ENCODE measurements at regions not wholly inside any gene's neighbourhood (a gene's known extent, or its start where the extent isn't known, plus 50 kb on each side); places are given as distances from the start of the nearest gene placed in this dataset.
A peak's percentile ranks its signal among the peaks of the same experiment; 100 is the strongest.
"Not testable (repeated sequence)": the region's sequence is repeated elsewhere in the genome, so short reads cannot be mapped to it uniquely, and the experiment has no call there.

- TF ChIP-seq CTCF (IDR thresholded peaks at IDR 0.05; ENCODE audit: low read depth, low read length, missing control alignments) = no peak
- no peak overlapping the region for H3K4me3 ChIP-seq (replicated peaks; ENCODE audit: low read depth, low read length)
- DNase-seq (ENCODE audit: extremely low read depth, low read depth) = no peak
Observed at GRCh38 chr2:221997683-221998082, 301.1 kb downstream of the PAX3 start.

- TF ChIP-seq CTCF (IDR thresholded peaks at IDR 0.05; ENCODE audit: low read depth, low read length, missing control alignments) = no peak
- no peak overlapping the region for H3K4me3 ChIP-seq (replicated peaks; ENCODE audit: low read depth, low read length)
- DNase-seq (ENCODE audit: extremely low read depth, low read depth) = peak; percentile 85
Observed at GRCh38 chr2:221997100-221997499, 301.7 kb downstream of the PAX3 start.

- no peak overlapping the region for H3K4me3 ChIP-seq (replicated peaks; ENCODE audit: low read depth, low read length)
- TF ChIP-seq CTCF (IDR thresholded peaks at IDR 0.05; ENCODE audit: low read depth, low read length, missing control alignments) = no peak
- DNase-seq (ENCODE audit: extremely low read depth, low read depth) = no peak
Observed at GRCh38 chr2:221994926-221995325, 303.9 kb downstream of the PAX3 start.

- DNase-seq (ENCODE audit: extremely low read depth, low read depth); H3K4me3 ChIP-seq (replicated peaks; ENCODE audit: low read depth, low read length): not testable (repeated sequence)
Observed at GRCh38 chr2:221984376-221984775, 314.4 kb downstream of the PAX3 start.

- TF ChIP-seq CTCF (IDR thresholded peaks at IDR 0.05; ENCODE audit: low read depth, low read length, missing control alignments) = no peak
- DNase-seq (ENCODE audit: extremely low read depth, low read depth) = no peak
- no peak overlapping the region for H3K4me3 ChIP-seq (replicated peaks; ENCODE audit: low read depth, low read length)
Observed at GRCh38 chr2:221981912-221982470, 316.8 kb downstream of the PAX3 start.

GRCh38 chr2:221975151-221975550 lies 323.6 kb downstream of the PAX3 start:
- DNase-seq (ENCODE audit: extremely low read depth, low read depth) = no peak
- no peak for TF ChIP-seq CTCF (IDR thresholded peaks at IDR 0.05; ENCODE audit: low read depth, low read length, missing control alignments)

GRCh38 chr2:221973902-221974301 lies 324.9 kb downstream of the PAX3 start:
- no peak overlapping the region for H3K4me3 ChIP-seq (replicated peaks; ENCODE audit: low read depth, low read length)
- no peak for TF ChIP-seq CTCF (IDR thresholded peaks at IDR 0.05; ENCODE audit: low read depth, low read length, missing control alignments)
- DNase-seq (ENCODE audit: extremely low read depth, low read depth) = no peak

More at GRCh38 chr2:221975151-221975550, 323.6 kb downstream of the PAX3 start:
- H3K4me3 ChIP-seq (replicated peaks; ENCODE audit: low read depth, low read length) = no peak overlapping the region

All from HFF-Myc (cell line).